GM21528 (cell line): ENCODE measurements at regions not wholly inside any gene's neighbourhood (a gene's known extent, or its start where the extent isn't known, plus 50 kb on each side); places are given as distances from the start of the nearest gene placed in this dataset.

Experiments
- ATAC-seq: cut with Tn5 transposase; IDR thresholded peaks from one replicate; pipeline ENCODE4 v1.9.1; 2021; ENCODE audit warnings: mild to moderate bottlenecking, moderate library complexity; ENCODE audit not compliant: unreplicated experiment, low FRiP score

DNA sequence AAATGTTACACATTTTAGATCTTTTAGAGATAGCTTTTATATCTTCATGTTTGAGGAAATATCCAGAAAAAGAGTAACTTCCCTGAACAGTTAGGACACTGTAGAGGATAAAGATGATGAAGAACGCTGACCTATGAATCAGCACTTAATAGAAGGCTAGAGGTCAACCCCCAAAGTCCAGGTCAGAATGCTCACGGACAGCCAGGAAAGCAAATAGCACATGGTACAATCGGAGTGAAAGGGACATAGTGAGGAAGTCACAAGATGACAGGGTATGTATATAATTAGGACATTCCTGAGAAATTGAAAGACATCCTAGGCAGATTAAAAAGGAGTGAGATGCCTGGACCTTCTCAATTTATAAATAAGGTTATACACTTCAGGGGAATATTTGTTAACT lies 55.1 kb upstream of the CNTNAP4 start:
- no peak for ATAC-seq

- no peak for ATAC-seq
These were observed 54.3 kb upstream of the CNTNAP4 start for GRCh38 chr16:76222853-76223252.

GRCh38 chr16:76226011-76226410 lies 51.2 kb upstream of the CNTNAP4 start:
- ATAC-seq, result no peak

DNA sequence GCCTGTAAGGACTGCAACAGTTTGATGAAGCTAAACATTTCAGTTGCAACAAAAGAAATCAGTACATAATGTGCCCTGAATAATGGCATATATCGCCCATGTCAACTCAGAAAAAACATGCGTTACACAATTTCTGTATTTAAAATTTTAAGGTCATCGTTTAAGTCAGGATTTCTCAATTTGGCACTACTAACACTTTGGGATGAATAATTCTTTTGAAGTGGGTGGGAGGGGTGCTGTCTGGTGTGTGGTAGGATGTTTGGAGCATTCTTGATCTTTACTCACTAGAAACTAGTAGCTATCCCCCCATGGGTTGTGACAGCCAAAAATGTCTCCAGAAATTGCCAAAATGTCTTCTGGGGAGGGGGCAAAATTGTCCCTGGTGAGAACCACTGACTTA lies 50.7 kb upstream of the CNTNAP4 start:
- no peak for ATAC-seq
